ENCODE measurements at regions not wholly inside any gene's neighbourhood (a gene's known extent, or its start where the extent isn't known, plus 50 kb on each side); places are given as distances from the start of the nearest gene placed in this dataset.
A peak's percentile ranks its signal among the peaks of the same experiment; 100 is the strongest.

GRCh38 chrX:113892401-113892800 lies 691.5 kb upstream of the HTR2C start:
- DNase-seq, result no peak

- DNase-seq, result no peak
Measured at GRCh38 chrX:113873056-113873455, 710.8 kb upstream of the HTR2C start.

GRCh38 chrX:113868711-113869110 lies 715.2 kb upstream of the HTR2C start:
- no peak for DNase-seq

- DNase-seq, result no peak
Measured at GRCh38 chrX:113868177-113868576, 715.7 kb upstream of the HTR2C start.

GRCh38 chrX:113849408-113849807 lies 734.5 kb upstream of the HTR2C start:
- DNase-seq, result no peak

- DNase-seq, result no peak
Measured at GRCh38 chrX:113833096-113834055, 750.5 kb upstream of the HTR2C start.

GRCh38 chrX:113828470-113828869 lies 755.4 kb upstream of the HTR2C start:
- no peak for DNase-seq

GRCh38 chrX:113818346-113818745 lies 765.5 kb upstream of the HTR2C start:
- DNase-seq, result no peak

- DNase-seq, result no peak
Measured at GRCh38 chrX:113804819-113805218, 779.1 kb upstream of the HTR2C start.

- no peak for DNase-seq
Measured at GRCh38 chrX:113804291-113804690, 779.6 kb upstream of the HTR2C start.

- DNase-seq, result no peak
Measured at GRCh38 chrX:113802837-113803236, 781.0 kb upstream of the HTR2C start.

GRCh38 chrX:113800955-113801354 lies 782.9 kb upstream of the HTR2C start:
- no peak for DNase-seq

- DNase-seq, result no peak
Measured at GRCh38 chrX:113793563-113793962, 790.3 kb upstream of the HTR2C start.

- no peak for DNase-seq
Measured at GRCh38 chrX:113790987-113791386, 792.9 kb upstream of the HTR2C start.

GRCh38 chrX:113784754-113785153 lies 799.1 kb upstream of the HTR2C start:
- DNase-seq, result peak in 1 of 2 donors; percentile 13

GRCh38 chrX:113770806-113771205 lies 813.1 kb upstream of the HTR2C start:
- no peak for DNase-seq

GRCh38 chrX:113770071-113770470 lies 813.8 kb upstream of the HTR2C start:
- no peak for DNase-seq

- DNase-seq, result no peak
Measured at GRCh38 chrX:113759422-113759821, 824.5 kb upstream of the HTR2C start.

- no peak for DNase-seq
Measured at GRCh38 chrX:113747274-113747973, 836.5 kb upstream of the HTR2C start.

GRCh38 chrX:113743069-113743468 lies 840.8 kb upstream of the HTR2C start:
- peak in 1 of 2 donors; percentile 16 for DNase-seq

- no peak for DNase-seq
Measured at GRCh38 chrX:113741744-113742143, 842.1 kb upstream of the HTR2C start.

GRCh38 chrX:113728937-113729336 lies 854.9 kb upstream of the HTR2C start:
- no peak for DNase-seq

- no peak for DNase-seq
Measured at GRCh38 chrX:113726898-113727297, 857.0 kb upstream of the HTR2C start.

GRCh38 chrX:113726466-113726865 lies 857.4 kb upstream of the HTR2C start:
- DNase-seq, result no peak
